PC-3 (cell line): ENCODE measurements at regions not wholly inside any gene's neighbourhood (a gene's known extent, or its start where the extent isn't known, plus 50 kb on each side); places are given as distances from the start of the nearest gene placed in this dataset.
A peak's percentile ranks its signal among the peaks of the same experiment; 100 is the strongest.

ENCODE experiments used
- ATAC-seq: fragments of 200-7000 bp; cut with Tn5 transposase; 2 replicates; pipeline ENCODE4 v1.9.1; 2020; ENCODE audit warnings: mild to moderate bottlenecking, moderate library complexity
- BruUV-seq: library from RNA; stranded (reverse); fragments of 400-500 nt; replicated peaks from 2 replicates; lab custom pipeline; 2021; lab: Mats Ljungman, UMichigan
- CTCF ChIA-PET: fragments of 300-600 bp; sonication (Branson Sonifier 250); formaldehyde crosslinking; loops from one replicate; lab custom pipeline; 2022; ENCODE audit warnings: antibody characterized with exemption; lab: Charles Lee
- POLR2A ChIA-PET: fragments of 300-600 bp; sonication (Branson Sonifier 250); formaldehyde crosslinking; loops from one replicate; lab custom pipeline; 2022; ENCODE audit warnings: antibody characterized with exemption; ENCODE audit not compliant: unreplicated experiment; lab: Charles Lee
- DNase-seq: peaks from one replicate; pipeline ENCODE4 v3.0.0-alpha.2; 2015
- H2AFZ ChIP-seq: fragments of 300-600 bp; sonication (generic); 2 replicates; pipeline ENCODE4 v1.6.0; 2016; ENCODE audit warnings: antibody characterized with exemption, low read length
- H3F3A ChIP-seq: fragments of 300-600 bp; sonication (generic); one replicate; pipeline ENCODE4 v1.6.0; 2017; ENCODE audit warnings: antibody characterized with exemption, low read length, control low read depth, mild to moderate bottlenecking; ENCODE audit not compliant: unreplicated experiment
- H3K27ac ChIP-seq: fragments of 300-600 bp; sonication (generic); 2 replicates; pipeline ENCODE4 v1.5.1; 2016; ENCODE audit warnings: mild to moderate bottlenecking, low read length
- H3K27me3 ChIP-seq: fragments of 300-600 bp; sonication (generic); 2 replicates; pipeline ENCODE4 v1.6.1; 2016; ENCODE audit warnings: low read length, mixed read lengths
- H3K36me3 ChIP-seq: fragments of 300-600 bp; sonication (generic); 2 replicates; pipeline ENCODE4 v1.6.1; 2016; ENCODE audit warnings: low read depth, mixed run types, low read length, mixed read lengths
- H3K4me1 ChIP-seq: fragments of 300-600 bp; sonication (generic); 2 replicates; pipeline ENCODE4 v1.5.1; 2016; ENCODE audit warnings: low read length; ENCODE audit not compliant: insufficient read depth
- H3K4me2 ChIP-seq: fragments of 300-600 bp; sonication (generic); 2 replicates; pipeline ENCODE4 v1.6.0; 2016; ENCODE audit warnings: low read length
- H3K4me3 ChIP-seq: fragments of 300-600 bp; sonication (generic); 2 replicates; pipeline ENCODE4 v1.5.1; 2016; ENCODE audit warnings: mild to moderate bottlenecking, low read length, mixed read lengths
- H3K79me2 ChIP-seq: fragments of 300-600 bp; sonication (generic); 2 replicates; pipeline ENCODE4 v1.6.1; 2017; ENCODE audit warnings: low read length, mixed read lengths
- H3K9ac ChIP-seq: fragments of 300-600 bp; sonication (generic); 2 replicates; pipeline ENCODE4 v1.6.0; 2016; ENCODE audit warnings: mild to moderate bottlenecking, low read length
- H3K9me2 ChIP-seq: fragments of 300-600 bp; sonication (generic); replicated peaks from 2 replicates; pipeline ENCODE4 v1.6.1; 2016; ENCODE audit warnings: mixed run types, low read length, mixed read lengths
- H3K9me3 ChIP-seq: fragments of 300-600 bp; sonication (generic); 2 replicates; pipeline ENCODE4 v1.6.1; 2016; ENCODE audit warnings: low read length, mixed read lengths
- H4K20me1 ChIP-seq: fragments of 300-600 bp; sonication (generic); 2 replicates; pipeline ENCODE4 v1.6.1; 2016; ENCODE audit warnings: low read length, mixed read lengths
- CTCF ChIP-seq: fragments of 300-600 bp; sonication (generic); conservative IDR thresholded peaks from 2 replicates; pipeline ENCODE4 v1.5.1; 2017; ENCODE audit warnings: antibody characterized with exemption, low read depth, mild to moderate bottlenecking, low read length
- EZH2 ChIP-seq: fragments of 300-600 bp; sonication (generic); IDR thresholded peaks from one replicate; pipeline ENCODE4 v1.6.1; 2017; ENCODE audit warnings: antibody characterized with exemption, mild to moderate bottlenecking, low read length; ENCODE audit not compliant: unreplicated experiment
- EZH2phosphoT487 ChIP-seq: fragments of 300-600 bp; sonication (generic); IDR thresholded peaks from 2 replicates; pipeline ENCODE4 v1.6.1; 2018; ENCODE audit warnings: mild to moderate bottlenecking, antibody characterized with exemption, low read length, borderline replicate concordance
- intact Hi-C: fragments of 100-400 bp; cut with micrococcal nuclease; formaldehyde crosslinking; loops from 2 replicates; pipeline ENCODE4 v1.9.0; 2023

GRCh38 chr9:16128003-16128402 is 575.2 kb downstream of the CCDC171 start:
- DNase-seq: no peak

GRCh38 chr9:16131264-16131663 is 578.4 kb downstream of the CCDC171 start:
- Histone ChIP-seq H3K27ac (no peak overlapping the region), H3K79me2 (no peaks in the 10 kb centered on the region), H3K4me1 (peaks cover 24% of the 10 kb centered on the region), H3K4me2 (no peak overlapping the region), H3K4me3 (no peak overlapping the region), H3K27me3 (no peaks in the 10 kb centered on the region), H3K9me2 (no peaks in the 10 kb centered on the region), H3K9me3 (no peaks in the 10 kb centered on the region), H2AFZ (no peak overlapping the region), H3K9ac (no peak overlapping the region), H3F3A (no peaks in the 10 kb centered on the region), H4K20me1 (no peaks in the 10 kb centered on the region), H3K36me3 (no peaks in the 10 kb centered on the region)
- peak; percentile 56 for TF ChIP-seq CTCF
- TF ChIP-seq EZH2: no peak
- ChIA-PET CTCF (no interaction called here), POLR2A (no interaction called here)
- DNase-seq (peak; percentile 51), ATAC-seq (peak; percentile 7; the same call in 1 of the 2 replicates)
- BruUV-seq: no TSS peak
- intact Hi-C loops: loop anchor here (5.0 kb wide), 1 partner anchor 99 kb away; no protein-coding TSS in a partner anchor

More at GRCh38 chr9:16128003-16128402, 575.2 kb downstream of the CCDC171 start:
- Histone ChIP-seq H3K4me2 (no peak overlapping the region), H3K4me3 (no peak overlapping the region), H3K36me3 (no peaks in the 10 kb centered on the region), H3K4me1 (peaks cover 13% of the 10 kb centered on the region), H4K20me1 (no peaks in the 10 kb centered on the region), H3K9me2 (no peaks in the 10 kb centered on the region), H3K79me2 (no peaks in the 10 kb centered on the region), H3K9me3 (no peaks in the 10 kb centered on the region), H2AFZ (no peak overlapping the region), H3K9ac (no peak overlapping the region), H3F3A (no peaks in the 10 kb centered on the region), H3K27me3 (no peaks in the 10 kb centered on the region), H3K27ac (no peak overlapping the region)
- ChIA-PET CTCF (no interaction called here), POLR2A (no interaction called here)
- no TSS peak for BruUV-seq
- intact Hi-C loops: no loop called here
- ATAC-seq: no peak
- TF ChIP-seq EZH2phosphoT487 (no peak), EZH2 (no peak), CTCF (no peak)

GRCh38 chr9:16132513-16132912 is 579.7 kb downstream of the CCDC171 start:
- BruUV-seq: no TSS peak
- H3K27ac ChIP-seq: no peak overlapping the region
- H3K4me3 ChIP-seq: no peak overlapping the region
- peaks cover 27% of the 10 kb centered on the region for H3K4me1 ChIP-seq
- CTCF ChIA-PET: no interaction called here
- no peaks in the 10 kb centered on the region for H4K20me1 ChIP-seq
- POLR2A ChIA-PET: no interaction called here
- TF ChIP-seq EZH2phosphoT487 (no peak), CTCF (no peak), EZH2 (no peak)
- no peaks in the 10 kb centered on the region for H3K9me2 ChIP-seq
- no peaks in the 10 kb centered on the region for H3F3A ChIP-seq
- no peak overlapping the region for H2AFZ ChIP-seq
- no peaks in the 10 kb centered on the region for H3K27me3 ChIP-seq
- H3K36me3 ChIP-seq: no peaks in the 10 kb centered on the region
- no peak for ATAC-seq
- intact Hi-C loops: loop anchor here (2.0 to 5.0 kb wide), 2 partner anchors 70 to 100 kb away; no protein-coding TSS in a partner anchor
- H3K4me2 ChIP-seq: no peak overlapping the region
- no peaks in the 10 kb centered on the region for H3K9me3 ChIP-seq
- DNase-seq: no peak
- no peak overlapping the region for H3K9ac ChIP-seq
- no peaks in the 10 kb centered on the region for H3K79me2 ChIP-seq
